ENCODE measurements at regions not wholly inside any gene's neighbourhood (a gene's known extent, or its start where the extent isn't known, plus 50 kb on each side); places are given as distances from the start of the nearest gene placed in this dataset.

DNA sequence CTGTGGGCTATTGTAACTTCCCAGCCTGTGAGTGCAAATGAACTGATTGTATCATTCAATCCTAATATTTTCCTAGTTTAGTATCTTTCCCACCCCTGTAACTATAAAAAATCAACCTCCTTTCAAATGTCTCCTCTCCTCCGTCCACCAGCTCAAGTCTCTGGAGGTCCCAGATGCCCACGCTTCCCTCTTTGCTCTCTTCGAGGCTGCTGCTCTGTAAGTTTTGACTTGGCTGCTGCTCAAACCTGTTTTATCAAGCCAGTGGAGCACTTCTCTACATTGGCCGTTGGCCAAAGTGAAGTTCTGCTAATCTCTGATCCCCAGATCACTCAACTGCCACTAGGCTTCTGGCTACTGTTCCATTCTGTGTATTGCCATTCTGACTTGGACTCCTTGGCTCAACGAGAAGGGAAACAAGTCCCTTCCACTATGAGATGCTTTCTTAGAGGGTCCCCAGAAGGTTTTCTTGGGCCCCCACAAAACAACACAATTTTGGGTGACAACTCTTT is 60.7 kb upstream of the RAPGEF2 start:
- DNase-seq = peak in 1 of 4 donors; percentile 57
- Histone ChIP-seq H3K27ac (no peak overlapping the region), H3K9me3 (no peaks in the 10 kb centered on the region), H3K36me3 (no peaks in the 10 kb centered on the region), H3K4me1 (no peaks in the 10 kb centered on the region), H3K27me3 (no peaks in the 10 kb centered on the region), H3K4me3 (no peak overlapping the region)
- intact Hi-C loops (cut with DNase I) = no loop called here
- peak; percentile 60 for ATAC-seq
- TF ChIP-seq CTCF (IDR thresholded peaks at IDR 0.05) = no peak

- intact Hi-C loops (cut with DNase I) = no loop called here
- H3K4me3 ChIP-seq = no peak overlapping the region
- H3K4me1 ChIP-seq = no peaks in the 10 kb centered on the region
These were observed 60.0 kb upstream of the RAPGEF2 start for GRCh38 chr4:159042868-159043267.

GRCh38 chr4:159043861-159044260 is 59.0 kb upstream of the RAPGEF2 start:
- intact Hi-C loops (cut with DNase I) = no loop called here
- H3K27me3 ChIP-seq = no peaks in the 10 kb centered on the region
- ATAC-seq (no peak), DNase-seq (no peak)
- no peak overlapping the region for H3K4me3 ChIP-seq
- H3K36me3 ChIP-seq = no peaks in the 10 kb centered on the region
- no peak overlapping the region for H3K27ac ChIP-seq
- H3K9me3 ChIP-seq = no peaks in the 10 kb centered on the region
- no peaks in the 10 kb centered on the region for H3K4me1 ChIP-seq
- no peak for TF ChIP-seq CTCF (IDR thresholded peaks at IDR 0.05)

More at GRCh38 chr4:159042868-159043267, 60.0 kb upstream of the RAPGEF2 start:
- no peak for DNase-seq
- no peaks in the 10 kb centered on the region for H3K36me3 ChIP-seq
- H3K27me3 ChIP-seq = no peaks in the 10 kb centered on the region
- TF ChIP-seq CTCF (IDR thresholded peaks at IDR 0.05) = no peak
- no peak for ATAC-seq
- no peaks in the 10 kb centered on the region for H3K9me3 ChIP-seq
- no peak overlapping the region for H3K27ac ChIP-seq

DNA sequence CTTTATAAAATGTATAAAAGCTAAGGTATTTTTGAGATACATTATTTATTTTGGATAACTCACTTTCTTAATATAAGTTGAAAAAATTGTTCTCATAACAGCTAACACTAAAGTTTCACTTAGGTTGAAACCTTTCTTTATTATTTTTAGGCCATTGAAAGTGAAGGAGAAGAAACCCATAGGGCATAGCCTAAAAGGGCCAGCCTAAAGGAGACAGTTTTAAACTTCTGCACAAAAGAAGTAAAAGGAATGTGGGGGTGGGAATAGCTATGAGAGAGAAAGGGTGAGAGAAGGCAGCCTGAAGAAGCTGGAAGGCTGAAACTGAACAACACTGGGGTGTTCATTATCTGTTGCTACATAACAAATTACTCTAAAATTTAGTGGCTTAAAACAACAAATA is 57.6 kb upstream of the RAPGEF2 start:
- DNase-seq (no peak), ATAC-seq (no peak)
- Histone ChIP-seq H3K36me3 (no peaks in the 10 kb centered on the region), H3K9me3 (no peaks in the 10 kb centered on the region), H3K4me1 (no peaks in the 10 kb centered on the region), H3K27me3 (no peaks in the 10 kb centered on the region), H3K27ac (no peak overlapping the region), H3K4me3 (no peak overlapping the region)
- TF ChIP-seq CTCF (IDR thresholded peaks at IDR 0.05) = no peak
- intact Hi-C loops (cut with DNase I) = no loop called here

DNA sequence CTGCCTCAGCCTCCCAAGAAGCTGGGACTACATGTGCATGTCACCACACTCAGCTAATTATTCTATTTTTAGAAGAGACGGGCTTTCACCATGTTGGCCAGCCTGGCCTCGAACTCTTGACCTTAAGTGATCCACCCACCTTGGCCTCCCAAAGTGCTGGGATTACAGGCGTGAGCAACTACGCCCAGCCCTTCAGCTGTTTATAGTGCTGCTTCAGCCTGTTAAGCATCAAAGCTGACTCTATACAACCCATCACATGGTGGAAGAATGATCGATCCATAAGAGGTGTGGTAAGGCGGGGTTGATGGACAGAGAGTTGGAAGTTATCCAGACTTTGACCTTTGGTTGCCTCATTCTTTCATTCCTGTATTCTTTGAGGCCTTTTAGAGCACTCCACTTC is 56.2 kb upstream of the RAPGEF2 start:
- H3K27ac ChIP-seq = no peak overlapping the region
- DNase-seq = no peak
- peaks cover 3% of the 10 kb centered on the region in 2 donors for H3K4me1 ChIP-seq
- TF ChIP-seq CTCF (IDR thresholded peaks at IDR 0.05) = no peak
- no peaks in the 10 kb centered on the region for H3K9me3 ChIP-seq
- ATAC-seq = no peak
- H3K36me3 ChIP-seq = no peaks in the 10 kb centered on the region
- no peaks in the 10 kb centered on the region for H3K27me3 ChIP-seq
- intact Hi-C loops (cut with DNase I) = no loop called here
- no peak overlapping the region for H3K4me3 ChIP-seq
